ENCODE measurements at regions not wholly inside any gene's neighbourhood (a gene's known extent, or its start where the extent isn't known, plus 50 kb on each side); places are given as distances from the start of the nearest gene placed in this dataset.

- peaks cover 3 to 18% (median 7%) of the 10 kb centered on the region in 7 donors for H3K9me3 Mint-ChIP-seq
- WGBS (ENCODE audit: insufficient coverage): no CpG with 5 or more reads among the region's 2 CpGs
- no peaks in the 10 kb centered on the region for H3K36me3 Mint-ChIP-seq
- H3K4me1 Mint-ChIP-seq: no peaks in the 10 kb centered on the region
- Histone ChIP-seq H3K9me3 (replicated peaks in 1 of 2; ENCODE audit: control insufficient read depth in 1 of 2, insufficient read depth in 1 of 2, low read length in 2 of 2) (no peaks in the 10 kb centered on the region), H3K9ac (ENCODE audit: insufficient read depth, low read length, poor library complexity, severe bottlenecking) (no peak overlapping the region), H3K4me2 (replicated peaks; ENCODE audit: extremely low read depth, low read length, poor library complexity, severe bottlenecking) (no peak overlapping the region), H3K36me3 (replicated peaks in 1 of 2; ENCODE audit: control insufficient read depth in 1 of 2, insufficient read depth in 2 of 2, low read length in 2 of 2) (no peaks in the 10 kb centered on the region), H3K27ac (ENCODE audit: low read depth in 1 of 2, low read length in 2 of 2) (no peak overlapping the region), H3K27me3 (ENCODE audit: control insufficient read depth in 2 of 2, insufficient read depth in 2 of 2, low read length in 2 of 2) (no peaks in the 10 kb centered on the region), H3K79me2 (ENCODE audit: insufficient read depth, low read length) (no peaks in the 10 kb centered on the region), H3K4me3 (replicated peaks in 1 of 3; ENCODE audit: low read depth in 2 of 3, low read length in 3 of 3) (no peak overlapping the region), H3K4me1 (ENCODE audit: control insufficient read depth in 1 of 2, insufficient read depth in 2 of 2, low read length in 2 of 2) (no peaks in the 10 kb centered on the region), H4K20me1 (ENCODE audit: insufficient read depth, low read length) (no peaks in the 10 kb centered on the region), H2AFZ (ENCODE audit: insufficient read depth, low read depth, low read length, poor library complexity, severe bottlenecking) (no peak overlapping the region)
- no peak for DNase-seq
- no peaks in the 10 kb centered on the region for H3K27me3 Mint-ChIP-seq (ENCODE audit: low read depth in 3 of 3)
- no peak overlapping the region for H3K4me3 Mint-ChIP-seq
- no peak overlapping the region for H3K27ac Mint-ChIP-seq
- intact Hi-C loops (cut with micrococcal nuclease): no loop called here
- TF ChIP-seq, protein P1, sequence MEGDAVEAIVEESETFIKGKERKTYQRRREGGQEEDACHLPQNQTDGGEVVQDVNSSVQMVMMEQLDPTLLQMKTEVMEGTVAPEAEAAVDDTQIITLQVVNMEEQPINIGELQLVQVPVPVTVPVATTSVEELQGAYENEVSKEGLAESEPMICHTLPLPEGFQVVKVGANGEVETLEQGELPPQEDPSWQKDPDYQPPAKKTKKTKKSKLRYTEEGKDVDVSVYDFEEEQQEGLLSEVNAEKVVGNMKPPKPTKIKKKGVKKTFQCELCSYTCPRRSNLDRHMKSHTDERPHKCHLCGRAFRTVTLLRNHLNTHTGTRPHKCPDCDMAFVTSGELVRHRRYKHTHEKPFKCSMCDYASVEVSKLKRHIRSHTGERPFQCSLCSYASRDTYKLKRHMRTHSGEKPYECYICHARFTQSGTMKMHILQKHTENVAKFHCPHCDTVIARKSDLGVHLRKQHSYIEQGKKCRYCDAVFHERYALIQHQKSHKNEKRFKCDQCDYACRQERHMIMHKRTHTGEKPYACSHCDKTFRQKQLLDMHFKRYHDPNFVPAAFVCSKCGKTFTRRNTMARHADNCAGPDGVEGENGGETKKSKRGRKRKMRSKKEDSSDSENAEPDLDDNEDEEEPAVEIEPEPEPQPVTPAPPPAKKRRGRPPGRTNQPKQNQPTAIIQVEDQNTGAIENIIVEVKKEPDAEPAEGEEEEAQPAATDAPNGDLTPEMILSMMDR (IDR thresholded peaks at IDR 0.05): no peak
Measured at GRCh38 chr3:16108424-16108823, 66.1 kb upstream of the GALNT15 start.

DNA sequence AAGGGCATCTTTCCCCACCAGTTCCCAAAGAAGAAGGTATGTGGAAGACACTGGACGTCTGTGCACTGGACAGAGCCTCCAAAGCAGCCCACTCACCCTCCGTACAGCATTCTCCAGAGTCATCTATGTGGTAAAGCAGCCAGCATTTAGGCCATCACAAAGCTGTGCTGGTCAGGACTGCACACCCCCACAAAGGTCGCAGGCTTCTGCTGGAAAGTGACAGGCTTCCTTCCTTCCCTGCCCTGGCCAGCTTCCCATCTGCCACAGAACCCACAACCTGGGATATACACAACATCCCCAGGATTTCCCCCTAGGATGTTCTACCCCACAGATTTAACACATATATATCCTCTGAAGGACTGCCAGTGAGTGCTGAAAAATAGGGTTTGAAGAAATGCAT, 64.6 kb upstream of the GALNT15 start:
- Histone ChIP-seq H3K9me3 (replicated peaks in 1 of 2; ENCODE audit: control insufficient read depth in 1 of 2, insufficient read depth in 1 of 2, low read length in 2 of 2) (no peaks in the 10 kb centered on the region), H2AFZ (ENCODE audit: insufficient read depth, low read depth, low read length, poor library complexity, severe bottlenecking) (no peak overlapping the region), H3K79me2 (ENCODE audit: insufficient read depth, low read length) (no peaks in the 10 kb centered on the region), H3K4me1 (ENCODE audit: control insufficient read depth in 1 of 2, insufficient read depth in 2 of 2, low read length in 2 of 2) (no peaks in the 10 kb centered on the region), H3K27ac (ENCODE audit: low read depth in 1 of 2, low read length in 2 of 2) (no peak overlapping the region), H3K27me3 (ENCODE audit: control insufficient read depth in 2 of 2, insufficient read depth in 2 of 2, low read length in 2 of 2) (no peaks in the 10 kb centered on the region), H3K4me3 (replicated peaks in 1 of 3; ENCODE audit: low read depth in 2 of 3, low read length in 3 of 3) (no peak overlapping the region), H3K9ac (ENCODE audit: insufficient read depth, low read length, poor library complexity, severe bottlenecking) (no peak overlapping the region), H4K20me1 (ENCODE audit: insufficient read depth, low read length) (no peaks in the 10 kb centered on the region), H3K36me3 (replicated peaks in 1 of 2; ENCODE audit: control insufficient read depth in 1 of 2, insufficient read depth in 2 of 2, low read length in 2 of 2) (no peaks in the 10 kb centered on the region), H3K4me2 (replicated peaks; ENCODE audit: extremely low read depth, low read length, poor library complexity, severe bottlenecking) (no peak overlapping the region)
- Mint-ChIP-seq H3K27ac (no peak overlapping the region), H3K36me3 (no peaks in the 10 kb centered on the region), H3K4me1 (no peaks in the 10 kb centered on the region), H3K9me3 (peaks cover 3 to 18% (median 7%) of the 10 kb centered on the region in 7 donors), H3K4me3 (no peak overlapping the region), H3K27me3 (ENCODE audit: low read depth in 3 of 3) (no peaks in the 10 kb centered on the region)
- DNase-seq: no peak
- 100% methylated on average over 1 of the region's 3 CpGs for WGBS (ENCODE audit: insufficient coverage)
- intact Hi-C loops (cut with micrococcal nuclease): no loop called here
- TF ChIP-seq, protein P1 (IDR thresholded peaks at IDR 0.05): no peak

Measured in CD14-positive monocyte (primary cell).